Spinal cord (tissue), 9 donors: ENCODE measurements at regions not wholly inside any gene's neighbourhood (a gene's known extent, or its start where the extent isn't known, plus 50 kb on each side); places are given as distances from the start of the nearest gene placed in this dataset.
A peak's percentile ranks its signal among the peaks of the same experiment; 100 is the strongest.

ENCODE experiments used
- DNase-seq, 6 donors: peaks; one replicate each; pipeline versions ENCODE4 v3.0.0 to v3.0.0-alpha.2; 2013 to 2015; ENCODE audit warnings: low spot score in 6 of 6, low read depth in 4 of 6
- H3K27ac ChIP-seq: one replicate; pipeline ENCODE4 v1.5.1; 2013; ENCODE audit warnings: low read depth, low read length, control low read depth
- H3K27me3 ChIP-seq: one replicate; pipeline ENCODE4 v1.6.1; 2013; ENCODE audit warnings: low read length; ENCODE audit not compliant: control insufficient read depth, insufficient read depth
- H3K36me3 ChIP-seq: one replicate; pipeline ENCODE4 v1.6.1; 2013; ENCODE audit warnings: low read length; ENCODE audit not compliant: control insufficient read depth, insufficient read depth
- H3K4me1 ChIP-seq: one replicate; pipeline ENCODE4 v1.6.1; 2013; ENCODE audit warnings: low read length; ENCODE audit not compliant: control insufficient read depth, insufficient read depth
- H3K4me3 ChIP-seq: one replicate; pipeline ENCODE4 v1.5.1; 2013; ENCODE audit warnings: low read depth, low read length, control low read depth
- H3K9me3 ChIP-seq: one replicate; pipeline ENCODE4 v1.6.1; 2013; ENCODE audit warnings: low read length; ENCODE audit not compliant: control insufficient read depth, insufficient read depth
- WGBS: methylation state at CpG from one replicate; pipeline ENCODE4 v1.1.5; 2013; ENCODE audit warnings: missing lambda C conversion rate; ENCODE audit not compliant: insufficient coverage; 5-methylcytosine and 5-hydroxymethylcytosine counted together
- donor health status: healthy.

GRCh38 chr6:164216368-164216767, 801.9 kb downstream of the QKI start:
- Histone ChIP-seq H3K4me1 (peaks cover 6% of the 10 kb centered on the region), H3K36me3 (no peaks in the 10 kb centered on the region), H3K27ac (no peak overlapping the region), H3K4me3 (no peak overlapping the region), H3K27me3 (no peaks in the 10 kb centered on the region), H3K9me3 (peaks cover 2% of the 10 kb centered on the region)
- peak in 2 of 6 donors; percentile 73 to 89 for DNase-seq
- WGBS: 65% methylated on average over 2 of the region's 4 CpGs

GRCh38 chr6:164214066-164214465, 799.5 kb downstream of the QKI start:
- H3K27ac ChIP-seq: no peak overlapping the region
- no peaks in the 10 kb centered on the region for H3K27me3 ChIP-seq
- H3K4me3 ChIP-seq: no peak overlapping the region
- peaks cover 6% of the 10 kb centered on the region for H3K4me1 ChIP-seq
- no peaks in the 10 kb centered on the region for H3K36me3 ChIP-seq
- peaks cover 2% of the 10 kb centered on the region for H3K9me3 ChIP-seq
- DNase-seq: peak in 1 of 6 donors; percentile 26
- WGBS: 85% methylated on average over 5 of the region's 8 CpGs

GRCh38 chr6:164211254-164211653, 796.7 kb downstream of the QKI start:
- DNase-seq: peak in 2 of 6 donors; percentile 9 to 92
- Histone ChIP-seq H3K36me3 (no peaks in the 10 kb centered on the region), H3K27me3 (no peaks in the 10 kb centered on the region), H3K4me1 (peaks cover 3% of the 10 kb centered on the region), H3K4me3 (no peak overlapping the region), H3K27ac (no peak overlapping the region), H3K9me3 (peaks cover 2% of the 10 kb centered on the region)
- 83% methylated on average over 2 of the region's 3 CpGs for WGBS

DNA sequence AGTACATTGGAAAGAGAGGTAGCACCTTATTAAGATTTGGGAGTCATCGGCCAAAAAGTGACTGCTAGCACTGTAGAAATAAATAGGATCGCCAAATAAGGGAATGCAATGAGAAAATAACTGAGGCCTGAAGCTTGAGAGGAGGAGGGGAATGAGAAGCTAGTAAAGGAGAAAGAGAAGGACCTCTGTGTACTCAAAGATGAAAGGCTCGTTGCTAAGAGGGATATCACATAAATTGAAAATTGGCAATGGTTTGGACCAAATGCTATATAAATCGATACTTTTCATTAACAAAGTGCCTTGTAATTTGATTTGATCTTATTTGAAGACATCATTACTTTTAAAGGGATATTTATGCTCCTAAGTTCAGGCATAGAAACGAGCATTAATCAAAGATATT, 796.3 kb downstream of the QKI start:
- Histone ChIP-seq H3K27ac (no peak overlapping the region), H3K4me1 (peaks cover under 1% of the 10 kb centered on the region), H3K36me3 (no peaks in the 10 kb centered on the region), H3K4me3 (no peak overlapping the region), H3K9me3 (peaks cover 2% of the 10 kb centered on the region), H3K27me3 (no peaks in the 10 kb centered on the region)
- no peak for DNase-seq
- 95% methylated on average over 2 of the region's 5 CpGs for WGBS

DNA sequence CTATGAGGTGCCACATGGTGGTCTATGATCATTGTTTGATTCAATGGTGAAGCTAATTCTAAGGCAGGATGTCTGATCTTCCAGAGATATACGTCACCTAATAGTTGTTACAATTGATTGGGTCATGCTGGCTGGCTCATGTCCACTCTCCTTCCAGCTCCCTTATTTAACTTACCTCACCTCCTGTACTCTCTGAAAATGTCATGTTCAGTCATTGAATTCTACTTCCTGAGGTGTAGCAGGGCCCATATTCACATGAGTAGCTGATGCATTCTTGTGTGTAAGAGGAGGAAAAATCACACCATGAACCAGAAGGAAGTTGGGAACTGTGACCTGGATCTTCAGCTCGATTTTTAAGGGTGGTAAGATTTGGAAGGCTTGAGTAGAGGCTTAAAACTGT, 795.8 kb downstream of the QKI start:
- H3K27me3 ChIP-seq: no peaks in the 10 kb centered on the region
- H3K4me3 ChIP-seq: no peak overlapping the region
- H3K9me3 ChIP-seq: peaks cover 3% of the 10 kb centered on the region
- DNase-seq: no peak
- H3K36me3 ChIP-seq: no peaks in the 10 kb centered on the region
- WGBS: 85% methylated on average over 1 of the region's 2 CpGs
- H3K4me1 ChIP-seq: no peaks in the 10 kb centered on the region
- no peak overlapping the region for H3K27ac ChIP-seq

DNA sequence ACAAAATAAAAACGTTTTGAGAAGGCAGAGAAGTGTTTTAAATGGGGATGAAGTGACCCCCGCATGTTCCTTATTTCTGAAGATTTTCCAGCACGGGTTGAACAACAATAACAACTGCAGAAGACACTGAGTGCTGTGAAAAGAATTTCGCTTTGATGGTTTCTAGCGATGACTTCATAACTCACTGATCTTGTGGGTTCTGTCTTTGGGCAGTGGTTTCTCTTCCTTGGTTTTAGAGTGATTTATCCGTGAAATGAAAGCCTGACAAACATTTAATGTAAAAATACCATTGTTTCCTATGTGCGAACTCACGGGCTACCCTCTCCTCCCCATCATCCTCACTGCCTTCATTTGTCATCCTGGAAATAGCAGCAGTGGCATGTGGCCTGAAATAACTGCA, 793.9 kb downstream of the QKI start:
- Histone ChIP-seq H3K36me3 (no peaks in the 10 kb centered on the region), H3K4me3 (no peak overlapping the region), H3K27me3 (no peaks in the 10 kb centered on the region), H3K27ac (no peak overlapping the region), H3K4me1 (no peaks in the 10 kb centered on the region), H3K9me3 (peaks cover 2% of the 10 kb centered on the region)
- no peak for DNase-seq
- 73% methylated on average over 6 of the region's 8 CpGs for WGBS

GRCh38 chr6:164206807-164207423, 792.4 kb downstream of the QKI start:
- DNase-seq: peak in 1 of 6 donors; percentile 72
- Histone ChIP-seq H3K27ac (no peak overlapping the region), H3K4me1 (no peaks in the 10 kb centered on the region), H3K9me3 (peaks cover 2% of the 10 kb centered on the region), H3K36me3 (no peaks in the 10 kb centered on the region), H3K4me3 (no peak overlapping the region), H3K27me3 (no peaks in the 10 kb centered on the region)
- WGBS: 88% methylated on average over 2 of the region's 2 CpGs

DNA sequence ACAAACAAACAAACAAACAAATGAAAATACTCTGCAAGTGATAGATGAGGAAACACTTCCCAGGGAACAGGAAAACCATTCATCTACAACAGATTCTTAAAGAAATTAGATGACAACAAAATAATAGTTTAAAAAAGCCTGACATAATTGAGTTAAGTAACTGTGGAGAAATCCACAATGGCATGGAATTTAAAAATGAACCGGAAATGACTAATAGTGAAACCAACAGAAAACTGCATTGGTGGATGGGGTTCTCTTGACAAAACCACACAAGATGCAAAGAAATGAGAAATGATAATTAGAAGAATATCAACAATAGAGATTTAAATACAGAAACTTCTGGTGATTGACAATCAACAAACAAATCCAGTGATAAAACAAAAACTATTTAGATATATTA, 785.6 kb downstream of the QKI start:
- H3K36me3 ChIP-seq: no peaks in the 10 kb centered on the region

DNA sequence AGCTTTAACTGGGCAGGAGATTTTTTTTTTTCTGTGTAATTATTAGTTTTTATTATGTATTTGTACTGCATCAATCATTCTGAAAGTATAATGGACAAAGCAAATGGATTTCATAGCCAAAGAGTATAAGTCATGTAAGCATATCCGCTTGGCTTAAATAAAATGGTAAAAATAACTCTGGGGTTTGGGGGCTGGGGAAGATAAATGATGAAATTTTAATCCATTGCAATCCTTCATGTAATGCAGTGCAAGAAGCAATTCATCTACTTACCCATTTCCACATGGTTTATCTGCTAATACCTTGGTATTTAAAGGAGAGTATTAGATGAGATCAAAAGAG, 781.4 kb downstream of the QKI start:
- WGBS: no CpG with 5 or more reads among the region's 1 CpG
- Histone ChIP-seq H3K27me3 (no peaks in the 10 kb centered on the region), H3K4me1 (no peaks in the 10 kb centered on the region), H3K27ac (no peak overlapping the region), H3K4me3 (no peak overlapping the region), H3K9me3 (no peaks in the 10 kb centered on the region), H3K36me3 (no peaks in the 10 kb centered on the region)
- DNase-seq: no peak

More for the DNA sequence above, 785.6 kb downstream of the QKI start:
- Histone ChIP-seq H3K27me3 (no peaks in the 10 kb centered on the region), H3K4me1 (no peaks in the 10 kb centered on the region), H3K4me3 (no peak overlapping the region), H3K9me3 (no peaks in the 10 kb centered on the region), H3K27ac (no peak overlapping the region)
- DNase-seq: no peak
- 80% methylated on average over 1 of the region's 1 CpG for WGBS

- Histone ChIP-seq H3K4me3 (no peak overlapping the region), H3K27ac (no peak overlapping the region), H3K4me1 (no peaks in the 10 kb centered on the region), H3K27me3 (no peaks in the 10 kb centered on the region), H3K36me3 (no peaks in the 10 kb centered on the region), H3K9me3 (no peaks in the 10 kb centered on the region)
- DNase-seq: peak in 1 of 6 donors; percentile 20
- 100% methylated on average over 2 of the region's 6 CpGs for WGBS
Observed at GRCh38 chr6:164195278-164195941, 780.9 kb downstream of the QKI start.
